ENCODE measurements at regions not wholly inside any gene's neighbourhood (a gene's known extent, or its start where the extent isn't known, plus 50 kb on each side); places are given as distances from the start of the nearest gene placed in this dataset.

DNA sequence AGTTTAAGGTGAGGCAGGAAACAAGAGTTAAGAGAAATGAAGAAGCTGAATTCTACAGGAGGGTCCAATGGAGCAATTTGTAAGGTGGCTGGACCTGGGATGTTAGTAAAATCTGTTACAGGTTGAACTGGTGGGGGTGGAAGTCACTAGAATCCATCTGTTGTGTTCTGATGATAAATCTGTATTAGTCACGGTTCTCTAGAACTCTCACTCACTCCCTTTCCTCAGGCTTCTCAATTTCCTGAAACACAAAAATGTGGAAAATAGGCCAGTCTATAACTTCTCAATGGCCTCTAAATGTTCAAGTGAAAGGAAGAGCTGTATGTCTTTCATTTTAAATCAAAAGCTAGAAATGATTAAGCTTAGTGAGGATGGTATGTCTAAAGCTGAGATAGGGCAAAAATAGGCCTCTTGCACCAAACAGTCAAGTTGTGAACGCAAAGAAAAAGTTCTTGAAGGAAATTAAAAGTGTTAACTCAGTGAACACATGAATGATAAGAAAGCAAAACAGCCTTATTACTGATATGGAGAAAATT, 180.2 kb upstream of the CBLB start:
- H3K4me1 Mint-ChIP-seq = no peaks in the 10 kb centered on the region
- H3K9me3 ChIP-seq = no peaks in the 10 kb centered on the region
- H3K36me3 Mint-ChIP-seq = no peaks in the 10 kb centered on the region
- no CpG with 5 or more reads among the region's 2 CpGs for WGBS (ENCODE audit: insufficient coverage)
- H3K36me3 ChIP-seq (ENCODE audit: control insufficient read depth in 2 of 2, extremely low read depth in 1 of 2, insufficient read depth in 1 of 2, low read length in 1 of 2) = no peaks in the 10 kb centered on the region
- no peak for DNase-seq
- no peak for ATAC-seq (replicated peaks in 1 of 4)
- no peak overlapping the region for H3K4me3 Mint-ChIP-seq
- H3K27ac Mint-ChIP-seq = no peak overlapping the region
- no peaks in the 10 kb centered on the region for H3K27me3 Mint-ChIP-seq
- no peak overlapping the region for H3K4me3 ChIP-seq (ENCODE audit: control insufficient read depth in 1 of 2, extremely low read depth in 1 of 2, low read length in 1 of 2)
- H3K27me3 ChIP-seq (replicated peaks in 1 of 2; ENCODE audit: control insufficient read depth in 2 of 2, extremely low read depth in 1 of 2, insufficient read depth in 2 of 2, low read length in 1 of 2) = no peaks in the 10 kb centered on the region
- POLR2A ChIA-PET = no interaction called here
- H3K4me1 ChIP-seq (ENCODE audit: control insufficient read depth in 1 of 2, extremely low read depth in 1 of 2, insufficient read depth in 2 of 2, low read length in 2 of 2) = no peaks in the 10 kb centered on the region
- peaks cover 0 to 8% (median 0%) of the 10 kb centered on the region in 3 donors for H3K9me3 Mint-ChIP-seq
- CTCF ChIA-PET = no interaction called here
- no peak overlapping the region for H3K27ac ChIP-seq (ENCODE audit: low read length)

DNA sequence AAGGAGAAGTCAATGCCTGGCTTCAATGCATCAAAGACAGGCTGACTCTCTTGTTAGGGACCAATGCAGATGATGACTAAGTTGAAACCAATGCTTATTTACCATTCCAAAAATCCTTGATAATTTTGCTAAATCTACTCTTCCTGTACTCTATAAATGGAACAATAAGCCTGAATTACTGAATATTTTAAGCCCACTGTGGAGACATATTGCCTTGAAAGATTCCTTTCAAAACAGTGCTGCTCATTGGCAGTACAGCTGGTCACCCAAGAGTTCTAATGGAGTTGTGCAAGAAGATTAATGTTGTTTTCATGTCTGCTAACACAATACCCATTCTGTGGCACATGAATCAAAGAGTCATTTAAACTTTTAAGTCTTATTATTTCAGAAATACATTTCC, 181.0 kb upstream of the CBLB start:
- Histone ChIP-seq H3K9me3 (no peaks in the 10 kb centered on the region), H3K27ac (ENCODE audit: low read length) (no peak overlapping the region), H3K36me3 (ENCODE audit: control insufficient read depth in 2 of 2, extremely low read depth in 1 of 2, insufficient read depth in 1 of 2, low read length in 1 of 2) (no peaks in the 10 kb centered on the region), H3K4me3 (ENCODE audit: control insufficient read depth in 1 of 2, extremely low read depth in 1 of 2, low read length in 1 of 2) (no peak overlapping the region), H3K27me3 (replicated peaks in 1 of 2; ENCODE audit: control insufficient read depth in 2 of 2, extremely low read depth in 1 of 2, insufficient read depth in 2 of 2, low read length in 1 of 2) (no peaks in the 10 kb centered on the region), H3K4me1 (ENCODE audit: control insufficient read depth in 1 of 2, extremely low read depth in 1 of 2, insufficient read depth in 2 of 2, low read length in 2 of 2) (no peaks in the 10 kb centered on the region)
- Mint-ChIP-seq H3K4me3 (no peak overlapping the region), H3K27me3 (no peaks in the 10 kb centered on the region), H3K4me1 (no peaks in the 10 kb centered on the region), H3K27ac (no peak overlapping the region), H3K9me3 (peaks cover 0 to 8% (median 0%) of the 10 kb centered on the region in 3 donors), H3K36me3 (no peaks in the 10 kb centered on the region)
- DNase-seq (no peak), ATAC-seq (replicated peaks in 1 of 4) (no peak)
- ChIA-PET CTCF (no interaction called here), POLR2A (no interaction called here)

DNA sequence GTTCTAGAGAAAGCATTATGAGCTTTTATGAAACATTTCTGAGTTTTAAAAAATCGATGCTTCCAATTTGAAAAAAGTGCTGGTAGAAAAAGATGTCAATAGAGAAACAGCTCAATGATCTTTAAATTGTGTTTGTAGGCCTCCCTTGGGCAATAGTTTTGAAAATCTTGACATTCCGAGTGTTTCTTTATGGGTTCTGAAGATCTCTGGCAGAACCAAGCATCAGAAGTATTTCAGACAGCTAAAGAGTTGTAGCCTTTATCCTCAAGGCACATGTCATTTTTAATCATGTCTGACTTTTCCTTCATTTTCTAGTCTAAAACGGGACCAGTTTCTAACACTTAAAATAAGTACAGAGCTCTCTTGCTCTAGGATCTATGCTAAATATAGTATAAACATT, 188.1 kb upstream of the CBLB start:
- POLR2A ChIA-PET = interaction anchor here in 1 of 2 donors (0.5 kb wide), 1 partner anchor 17 kb away, joined by 3 read pairs; no protein-coding TSS in a partner anchor
- CTCF ChIA-PET = no interaction called here
- no peak for ATAC-seq (replicated peaks in 1 of 4)
- Mint-ChIP-seq H3K9me3 (peaks cover 0 to 3% (median 3%) of the 10 kb centered on the region in 3 donors), H3K27ac (no peak overlapping the region), H3K36me3 (no peaks in the 10 kb centered on the region), H3K4me1 (peaks cover 10% of the 10 kb centered on the region in 3 donors), H3K27me3 (no peaks in the 10 kb centered on the region), H3K4me3 (no peak overlapping the region)
- 100% methylated on average over 1 of the region's 3 CpGs for WGBS (ENCODE audit: insufficient coverage)
- H3K4me3 ChIP-seq (ENCODE audit: control insufficient read depth in 1 of 2, extremely low read depth in 1 of 2, low read length in 1 of 2) = no peak overlapping the region
- H3K4me1 ChIP-seq (ENCODE audit: control insufficient read depth in 1 of 2, extremely low read depth in 1 of 2, insufficient read depth in 2 of 2, low read length in 2 of 2) = no peaks in the 10 kb centered on the region
- H3K27me3 ChIP-seq (replicated peaks in 1 of 2; ENCODE audit: control insufficient read depth in 2 of 2, extremely low read depth in 1 of 2, insufficient read depth in 2 of 2, low read length in 1 of 2) = no peaks in the 10 kb centered on the region
- H3K27ac ChIP-seq (ENCODE audit: low read length) = no peak overlapping the region
- H3K9me3 ChIP-seq = no peaks in the 10 kb centered on the region
- no peak for DNase-seq
- H3K36me3 ChIP-seq (ENCODE audit: control insufficient read depth in 2 of 2, extremely low read depth in 1 of 2, insufficient read depth in 1 of 2, low read length in 1 of 2) = no peaks in the 10 kb centered on the region

DNA sequence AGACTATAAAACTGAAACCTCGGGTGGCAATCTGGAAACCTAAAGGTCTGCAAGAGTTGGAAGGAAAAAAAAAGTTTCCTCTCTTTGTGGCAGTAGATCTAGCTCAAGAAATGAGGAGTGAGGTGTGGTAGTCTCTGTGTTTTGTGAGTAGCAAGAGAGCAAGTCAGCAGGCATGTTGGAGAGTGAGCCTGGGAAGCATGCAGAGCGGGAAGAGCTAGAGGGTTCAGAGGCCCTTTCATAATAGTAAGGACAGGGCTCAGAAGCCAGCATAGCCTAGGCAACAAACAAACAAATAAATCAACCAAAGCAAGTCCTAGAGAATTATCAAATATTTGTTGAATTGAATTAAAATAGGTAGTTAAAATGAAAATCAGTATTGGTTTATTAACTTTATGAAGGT, 189.7 kb upstream of the CBLB start:
- ChIA-PET CTCF (no interaction called here), POLR2A (interaction anchor here in 1 of 2 donors (0.6 kb wide), 1 partner anchor 12 kb away, joined by 3 read pairs; no protein-coding TSS in a partner anchor)
- Mint-ChIP-seq H3K4me1 (peaks cover 10% of the 10 kb centered on the region in 3 donors), H3K9me3 (peaks cover 0 to 3% (median 3%) of the 10 kb centered on the region in 3 donors), H3K4me3 (no peak overlapping the region), H3K27me3 (no peaks in the 10 kb centered on the region), H3K36me3 (no peaks in the 10 kb centered on the region), H3K27ac (no peak overlapping the region)
- DNase-seq (no peak), ATAC-seq (replicated peaks in 1 of 4) (no peak)
- no peaks in the 10 kb centered on the region for H3K27me3 ChIP-seq (replicated peaks in 1 of 2; ENCODE audit: control insufficient read depth in 2 of 2, extremely low read depth in 1 of 2, insufficient read depth in 2 of 2, low read length in 1 of 2)
- no peaks in the 10 kb centered on the region for H3K4me1 ChIP-seq (ENCODE audit: control insufficient read depth in 1 of 2, extremely low read depth in 1 of 2, insufficient read depth in 2 of 2, low read length in 2 of 2)
- no CpG with 5 or more reads among the region's 2 CpGs for WGBS (ENCODE audit: insufficient coverage)
- H3K36me3 ChIP-seq (ENCODE audit: control insufficient read depth in 2 of 2, extremely low read depth in 1 of 2, insufficient read depth in 1 of 2, low read length in 1 of 2) = no peaks in the 10 kb centered on the region
- no peaks in the 10 kb centered on the region for H3K9me3 ChIP-seq
- H3K27ac ChIP-seq (ENCODE audit: low read length) = no peak overlapping the region
- no peak overlapping the region for H3K4me3 ChIP-seq (ENCODE audit: control insufficient read depth in 1 of 2, extremely low read depth in 1 of 2, low read length in 1 of 2)

DNA sequence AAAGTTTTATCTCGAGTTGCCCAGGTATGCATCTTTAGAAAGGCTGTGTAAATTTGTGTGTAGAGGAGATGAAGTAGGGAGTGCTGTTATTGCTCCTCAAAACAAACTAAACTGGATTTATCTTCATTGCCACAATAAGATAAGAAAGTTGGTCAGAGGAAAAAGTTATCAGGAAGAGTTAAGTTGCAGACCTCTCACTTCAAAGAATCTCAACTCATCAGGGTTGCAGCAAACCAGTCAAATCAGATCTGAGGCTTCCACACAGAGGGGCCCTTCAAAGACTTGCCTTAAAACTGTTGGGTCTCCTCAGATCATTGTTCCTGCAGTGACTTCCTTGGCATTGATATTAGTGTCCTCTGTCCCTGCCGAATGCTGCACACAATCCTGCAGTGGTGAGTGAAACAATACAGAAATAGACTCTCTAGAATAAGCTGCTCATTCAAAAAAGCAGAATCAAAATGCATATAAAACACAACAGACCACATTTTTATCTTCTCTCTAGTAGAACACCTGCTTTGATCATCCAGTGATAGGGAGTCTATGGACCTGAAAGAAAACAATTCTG, 191.2 kb upstream of the CBLB start:
- Mint-ChIP-seq H3K27me3 (no peaks in the 10 kb centered on the region), H3K4me3 (no peak overlapping the region), H3K27ac (no peak overlapping the region), H3K4me1 (peaks cover 10% of the 10 kb centered on the region in 3 donors), H3K9me3 (peaks cover 1 to 6% (median 4%) of the 10 kb centered on the region in 3 donors), H3K36me3 (no peaks in the 10 kb centered on the region)
- Histone ChIP-seq H3K4me3 (ENCODE audit: control insufficient read depth in 1 of 2, extremely low read depth in 1 of 2, low read length in 1 of 2) (no peak overlapping the region), H3K27ac (ENCODE audit: low read length) (no peak overlapping the region), H3K9me3 (no peaks in the 10 kb centered on the region), H3K27me3 (replicated peaks in 1 of 2; ENCODE audit: control insufficient read depth in 2 of 2, extremely low read depth in 1 of 2, insufficient read depth in 2 of 2, low read length in 1 of 2) (no peaks in the 10 kb centered on the region), H3K4me1 (ENCODE audit: control insufficient read depth in 1 of 2, extremely low read depth in 1 of 2, insufficient read depth in 2 of 2, low read length in 2 of 2) (no peaks in the 10 kb centered on the region), H3K36me3 (ENCODE audit: control insufficient read depth in 2 of 2, extremely low read depth in 1 of 2, insufficient read depth in 1 of 2, low read length in 1 of 2) (no peaks in the 10 kb centered on the region)
- ATAC-seq (replicated peaks in 1 of 4) = no peak
- 67% methylated on average over 1 of the region's 2 CpGs for WGBS (ENCODE audit: insufficient coverage)
- DNase-seq = no peak
- POLR2A ChIA-PET = no interaction called here
- CTCF ChIA-PET = no interaction called here

DNA sequence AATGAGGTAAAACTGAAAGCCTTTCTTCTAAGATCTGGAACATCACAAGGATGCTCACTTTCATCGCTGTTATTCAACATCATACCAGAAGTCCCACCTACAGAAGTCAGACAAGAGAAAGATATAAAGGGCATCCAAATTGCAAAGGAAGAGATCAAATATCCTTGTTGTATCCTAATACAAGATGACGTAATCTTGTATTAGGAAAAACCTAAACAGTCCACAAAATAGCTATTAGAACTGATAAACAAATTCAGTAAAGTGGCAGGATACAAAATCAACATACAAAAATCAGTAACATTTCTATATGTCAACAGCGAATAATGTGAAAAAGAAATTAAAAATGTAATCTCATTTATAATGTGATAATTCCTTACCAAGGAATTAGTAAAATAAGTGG, 195.1 kb upstream of the CBLB start:
- no CpG with 5 or more reads among the region's 3 CpGs for WGBS (ENCODE audit: insufficient coverage)
- Mint-ChIP-seq H3K4me1 (peaks cover 12 to 14% (median 13%) of the 10 kb centered on the region in 3 donors), H3K27ac (no peak overlapping the region), H3K4me3 (no peak overlapping the region), H3K36me3 (no peaks in the 10 kb centered on the region), H3K9me3 (peaks cover 0 to 5% (median 4%) of the 10 kb centered on the region in 3 donors), H3K27me3 (no peaks in the 10 kb centered on the region)
- ATAC-seq (replicated peaks in 1 of 4) (no peak), DNase-seq (no peak)
- POLR2A ChIA-PET = no interaction called here
- no peaks in the 10 kb centered on the region for H3K36me3 ChIP-seq (ENCODE audit: control insufficient read depth in 2 of 2, extremely low read depth in 1 of 2, insufficient read depth in 1 of 2, low read length in 1 of 2)
- no peak overlapping the region for H3K4me3 ChIP-seq (ENCODE audit: control insufficient read depth in 1 of 2, extremely low read depth in 1 of 2, low read length in 1 of 2)
- no peak overlapping the region for H3K27ac ChIP-seq (ENCODE audit: low read length)
- no peaks in the 10 kb centered on the region for H3K9me3 ChIP-seq
- H3K27me3 ChIP-seq (replicated peaks in 1 of 2; ENCODE audit: control insufficient read depth in 2 of 2, extremely low read depth in 1 of 2, insufficient read depth in 2 of 2, low read length in 1 of 2) = no peaks in the 10 kb centered on the region
- H3K4me1 ChIP-seq (ENCODE audit: control insufficient read depth in 1 of 2, extremely low read depth in 1 of 2, insufficient read depth in 2 of 2, low read length in 2 of 2) = peaks cover 0 to 8% of the 10 kb centered on the region in 2 experiments
- CTCF ChIA-PET = no interaction called here

DNA sequence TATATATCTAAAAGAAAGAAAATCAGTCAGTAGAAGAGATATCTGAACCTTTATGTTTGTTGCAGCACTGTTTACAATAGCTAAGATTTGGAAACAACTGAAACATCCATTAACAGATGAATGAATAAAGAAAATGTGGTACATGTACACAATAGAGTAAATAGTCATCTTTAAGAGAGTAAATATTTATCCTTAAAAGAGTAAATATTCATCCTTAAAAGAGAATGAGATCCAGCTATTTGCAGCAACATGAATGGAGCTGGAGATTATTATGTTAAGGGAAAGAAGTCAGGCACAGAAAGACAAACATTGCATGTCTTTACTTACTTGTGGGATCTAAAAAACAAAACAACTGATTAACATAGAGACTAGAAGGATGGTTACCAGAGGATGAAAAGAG, 197.0 kb upstream of the CBLB start:
- peaks cover 0 to 7% (median 5%) of the 10 kb centered on the region in 3 donors for H3K9me3 Mint-ChIP-seq
- POLR2A ChIA-PET = interaction anchor here in 1 of 2 donors (0.6 kb wide), 2 partner anchors 38 to 179 kb away, joined by 4 read pairs; no protein-coding TSS in a partner anchor
- H3K9me3 ChIP-seq = no peaks in the 10 kb centered on the region
- no peak overlapping the region for H3K4me3 Mint-ChIP-seq
- H3K4me3 ChIP-seq (ENCODE audit: control insufficient read depth in 1 of 2, extremely low read depth in 1 of 2, low read length in 1 of 2) = no peak overlapping the region
- H3K36me3 ChIP-seq (ENCODE audit: control insufficient read depth in 2 of 2, extremely low read depth in 1 of 2, insufficient read depth in 1 of 2, low read length in 1 of 2) = no peaks in the 10 kb centered on the region
- CTCF ChIA-PET = no interaction called here
- no peaks in the 10 kb centered on the region for H3K27me3 Mint-ChIP-seq
- peaks cover 0 to 8% of the 10 kb centered on the region in 2 experiments for H3K4me1 ChIP-seq (ENCODE audit: control insufficient read depth in 1 of 2, extremely low read depth in 1 of 2, insufficient read depth in 2 of 2, low read length in 2 of 2)
- DNase-seq (no peak), ATAC-seq (replicated peaks in 1 of 4) (no peak)
- no peak overlapping the region for H3K27ac ChIP-seq (ENCODE audit: low read length)
- no peaks in the 10 kb centered on the region for H3K36me3 Mint-ChIP-seq
- peaks cover 5 to 9% (median 9%) of the 10 kb centered on the region in 3 donors for H3K4me1 Mint-ChIP-seq
- no peaks in the 10 kb centered on the region for H3K27me3 ChIP-seq (replicated peaks in 1 of 2; ENCODE audit: control insufficient read depth in 2 of 2, extremely low read depth in 1 of 2, insufficient read depth in 2 of 2, low read length in 1 of 2)
- no peak overlapping the region for H3K27ac Mint-ChIP-seq
